ENCODE measurements at regions not wholly inside any gene's neighbourhood (a gene's known extent, or its start where the extent isn't known, plus 50 kb on each side); places are given as distances from the start of the nearest gene placed in this dataset.

GRCh38 chr6:99165838-99166237, 183.6 kb downstream of the FAXC start:
- TF ChIP-seq CTCF (IDR thresholded peaks at IDR 0.05), result no peak
- Histone ChIP-seq H3K27ac (no peak overlapping the region), H3K4me3 (no peak overlapping the region)
- DNase-seq (ENCODE audit: low spot score), result no peak

- TF ChIP-seq CTCF (IDR thresholded peaks at IDR 0.05), result no peak
- no peak for DNase-seq (ENCODE audit: low spot score)
- Histone ChIP-seq H3K4me3 (no peak overlapping the region), H3K27ac (no peak overlapping the region)
Measured at GRCh38 chr6:99152347-99152643, 197.2 kb downstream of the FAXC start.

- DNase-seq (ENCODE audit: low spot score), result no peak
- Histone ChIP-seq H3K27ac (no peak overlapping the region), H3K4me3 (no peak overlapping the region)
- no peak for TF ChIP-seq CTCF (IDR thresholded peaks at IDR 0.05)
Measured at GRCh38 chr6:99151634-99152346, 197.7 kb downstream of the FAXC start.

DNA sequence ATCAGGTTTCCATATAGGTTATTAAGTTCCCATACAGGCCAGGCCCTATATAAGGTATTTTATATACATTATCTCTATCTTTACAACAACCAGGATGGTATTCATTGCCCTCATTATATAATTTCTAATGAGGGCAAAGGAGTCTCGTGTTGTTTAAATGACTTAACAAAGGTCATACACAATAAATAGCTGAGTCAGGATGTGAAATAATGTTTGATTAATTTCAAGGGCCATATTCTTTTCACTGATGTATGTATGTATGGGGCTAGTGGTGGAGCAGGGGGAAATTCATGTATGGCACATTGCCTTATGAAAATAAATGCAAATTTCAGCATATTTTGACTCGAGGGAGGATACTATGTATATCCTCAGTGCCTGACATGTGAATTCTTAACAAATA, 200.7 kb downstream of the FAXC start:
- H3K4me3 ChIP-seq, result no peak overlapping the region
- no peak for TF ChIP-seq CTCF (IDR thresholded peaks at IDR 0.05)
- no peak overlapping the region for H3K27ac ChIP-seq
- no peak for DNase-seq (ENCODE audit: low spot score)

GRCh38 chr6:99148111-99148510, 200.4 kb upstream of the FBXL4 start:
- no peak for DNase-seq (ENCODE audit: low spot score)
- Histone ChIP-seq H3K27ac (no peak overlapping the region), H3K4me3 (no peak overlapping the region)
- TF ChIP-seq CTCF (IDR thresholded peaks at IDR 0.05), result no peak

DNA sequence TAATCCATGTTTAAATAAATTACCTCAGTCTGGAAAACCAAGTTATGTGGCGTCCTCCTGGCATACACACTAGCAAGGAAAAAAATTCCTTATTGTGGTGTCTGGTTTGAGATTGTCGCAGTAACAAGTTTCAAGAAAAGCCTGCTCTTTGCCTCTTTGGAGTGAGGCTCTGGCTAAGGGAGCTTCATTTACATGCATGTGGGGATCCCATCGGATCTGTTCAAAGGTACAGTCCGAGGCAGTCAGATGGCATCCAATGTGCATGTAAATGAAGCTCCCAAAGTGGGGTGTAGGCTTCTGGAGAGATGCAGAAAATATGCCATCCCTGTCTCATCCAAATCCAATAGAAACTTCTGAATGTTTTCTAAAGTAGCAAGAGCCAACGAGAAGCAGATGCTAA, 199.5 kb upstream of the FBXL4 start:
- no peak overlapping the region for H3K4me3 ChIP-seq
- no peak for DNase-seq (ENCODE audit: low spot score)
- no peak overlapping the region for H3K27ac ChIP-seq
- no peak for TF ChIP-seq CTCF (IDR thresholded peaks at IDR 0.05)

DNA sequence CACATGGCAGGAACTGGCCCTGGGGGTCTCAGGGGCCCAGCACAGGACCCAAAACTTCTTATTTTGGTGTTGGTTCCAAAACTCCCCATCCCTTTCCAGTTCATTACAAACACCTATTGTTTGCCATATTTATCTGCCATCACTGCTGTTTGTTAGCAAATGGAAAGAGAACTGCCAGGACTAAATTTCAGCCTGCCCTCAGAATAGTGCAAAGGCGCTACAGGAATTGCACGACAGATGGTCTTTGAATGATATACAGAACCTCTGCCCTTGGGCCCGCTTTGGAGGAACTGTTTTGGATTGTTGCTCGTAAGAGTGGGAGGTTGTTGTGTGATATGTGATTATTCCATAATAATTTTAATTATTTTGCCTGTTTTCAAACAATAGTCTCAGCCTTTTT, 199.0 kb upstream of the FBXL4 start:
- Histone ChIP-seq H3K4me3 (no peak overlapping the region), H3K27ac (no peak overlapping the region)
- DNase-seq (ENCODE audit: low spot score), result no peak
- no peak for TF ChIP-seq CTCF (IDR thresholded peaks at IDR 0.05)
